Muscle layer of duodenum (tissue), 2 donors: ENCODE measurements at regions not wholly inside any gene's neighbourhood (a gene's known extent, or its start where the extent isn't known, plus 50 kb on each side); places are given as distances from the start of the nearest gene placed in this dataset.

Experiments
- H3K27ac ChIP-seq: one replicate; pipeline ENCODE4 v1.7.0; 2013; ENCODE audit warnings: mild to moderate bottlenecking, low read length
- H3K27me3 ChIP-seq: one replicate; pipeline ENCODE4 v1.7.0; 2013; ENCODE audit warnings: low read depth, mild to moderate bottlenecking, control low read depth, low read length
- H3K36me3 ChIP-seq, 2 donors: one replicate each; pipeline ENCODE4 v1.7.0; 2013; ENCODE audit warnings: low read length in 2 of 2, control low read depth in 1 of 2, mild to moderate bottlenecking in 1 of 2; ENCODE audit not compliant: insufficient read depth in 2 of 2, control insufficient read depth in 1 of 2
- H3K4me1 ChIP-seq, 2 donors: one replicate each; pipeline ENCODE4 v1.7.0; 2013; ENCODE audit warnings: low read length in 2 of 2, mild to moderate bottlenecking in 2 of 2, control low read depth in 1 of 2, moderate library complexity in 1 of 2; ENCODE audit not compliant: insufficient read depth in 2 of 2, control insufficient read depth in 1 of 2
- H3K4me3 ChIP-seq, 2 donors: one replicate each; pipeline ENCODE4 v1.7.0; 2013; ENCODE audit warnings: low read length in 2 of 2, low read depth in 1 of 2, mild to moderate bottlenecking in 1 of 2
- H3K9me3 ChIP-seq, 2 donors: one replicate each; pipeline ENCODE4 v1.7.0; 2013; ENCODE audit warnings: low read length in 2 of 2, control low read depth in 1 of 2, mild to moderate bottlenecking in 1 of 2; ENCODE audit not compliant: control insufficient read depth in 1 of 2
- donor health status: healthy.

- Histone ChIP-seq H3K9me3 (peaks cover 0 to 5% of the 10 kb centered on the region in 2 donors), H3K4me1 (no peaks in the 10 kb centered on the region), H3K4me3 (no peak overlapping the region), H3K27me3 (no peaks in the 10 kb centered on the region), H3K36me3 (no peaks in the 10 kb centered on the region), H3K27ac (no peak overlapping the region)
Observed at GRCh38 chr16:79403534-79403933, 197.0 kb downstream of the MAF start.

- Histone ChIP-seq H3K27ac (no peak overlapping the region), H3K36me3 (no peaks in the 10 kb centered on the region), H3K9me3 (peaks cover 0 to 5% of the 10 kb centered on the region in 2 donors), H3K27me3 (no peaks in the 10 kb centered on the region), H3K4me1 (no peaks in the 10 kb centered on the region), H3K4me3 (no peak overlapping the region)
Observed at GRCh38 chr16:79402920-79403319, 197.6 kb downstream of the MAF start.

GRCh38 chr16:79402356-79402755, 198.2 kb downstream of the MAF start:
- H3K9me3 ChIP-seq, result peaks cover 0 to 5% of the 10 kb centered on the region in 2 donors
- no peaks in the 10 kb centered on the region for H3K27me3 ChIP-seq
- no peaks in the 10 kb centered on the region for H3K4me1 ChIP-seq
- no peaks in the 10 kb centered on the region for H3K36me3 ChIP-seq
- no peak overlapping the region for H3K4me3 ChIP-seq
- peak overlapping the region; percentile 78 for H3K27ac ChIP-seq

GRCh38 chr16:79401782-79402181, 198.8 kb downstream of the MAF start:
- Histone ChIP-seq H3K27me3 (no peaks in the 10 kb centered on the region), H3K36me3 (no peaks in the 10 kb centered on the region), H3K4me1 (no peaks in the 10 kb centered on the region), H3K4me3 (no peak overlapping the region), H3K9me3 (peaks cover 0 to 5% of the 10 kb centered on the region in 2 donors), H3K27ac (peak overlapping the region; percentile 78)

- Histone ChIP-seq H3K27ac (no peak overlapping the region), H3K4me1 (no peaks in the 10 kb centered on the region), H3K9me3 (peaks cover 0 to 5% of the 10 kb centered on the region in 2 donors), H3K4me3 (no peak overlapping the region), H3K27me3 (no peaks in the 10 kb centered on the region), H3K36me3 (no peaks in the 10 kb centered on the region)
Observed at GRCh38 chr16:79401157-79401556, 199.4 kb downstream of the MAF start.

GRCh38 chr16:79400462-79401149, 199.9 kb downstream of the MAF start:
- no peak overlapping the region for H3K4me3 ChIP-seq
- H3K9me3 ChIP-seq, result peaks cover 0 to under 1% of the 10 kb centered on the region in 2 donors
- H3K4me1 ChIP-seq, result no peaks in the 10 kb centered on the region
- H3K36me3 ChIP-seq, result no peaks in the 10 kb centered on the region
- H3K27ac ChIP-seq, result peak overlapping the region; percentile 58
- H3K27me3 ChIP-seq, result no peaks in the 10 kb centered on the region

- Histone ChIP-seq H3K4me1 (no peaks in the 10 kb centered on the region), H3K27ac (no peak overlapping the region), H3K4me3 (no peak overlapping the region), H3K27me3 (no peaks in the 10 kb centered on the region), H3K9me3 (no peaks in the 10 kb centered on the region), H3K36me3 (no peaks in the 10 kb centered on the region)
Observed at GRCh38 chr16:79395591-79395990, 204.9 kb downstream of the MAF start.

- Histone ChIP-seq H3K27me3 (no peaks in the 10 kb centered on the region), H3K9me3 (no peaks in the 10 kb centered on the region), H3K4me1 (no peaks in the 10 kb centered on the region), H3K36me3 (no peaks in the 10 kb centered on the region), H3K4me3 (no peak overlapping the region), H3K27ac (no peak overlapping the region)
Observed at GRCh38 chr16:79394206-79394605, 206.3 kb downstream of the MAF start.

- Histone ChIP-seq H3K27me3 (no peaks in the 10 kb centered on the region), H3K27ac (no peak overlapping the region), H3K4me1 (no peaks in the 10 kb centered on the region), H3K36me3 (no peaks in the 10 kb centered on the region), H3K4me3 (no peak overlapping the region), H3K9me3 (no peaks in the 10 kb centered on the region)
Observed at GRCh38 chr16:79393564-79393963, 207.0 kb downstream of the MAF start.

GRCh38 chr16:79393127-79393526, 207.4 kb downstream of the MAF start:
- no peaks in the 10 kb centered on the region for H3K27me3 ChIP-seq
- no peaks in the 10 kb centered on the region for H3K36me3 ChIP-seq
- no peak overlapping the region for H3K27ac ChIP-seq
- H3K4me1 ChIP-seq, result no peaks in the 10 kb centered on the region
- H3K9me3 ChIP-seq, result no peaks in the 10 kb centered on the region
- no peak overlapping the region for H3K4me3 ChIP-seq

- Histone ChIP-seq H3K9me3 (no peaks in the 10 kb centered on the region), H3K36me3 (no peaks in the 10 kb centered on the region), H3K4me3 (no peak overlapping the region)
Observed at GRCh38 chr16:79392081-79392480, 208.5 kb downstream of the MAF start.

GRCh38 chr16:79391395-79391794, 209.1 kb downstream of the MAF start:
- no peaks in the 10 kb centered on the region for H3K4me1 ChIP-seq
- H3K36me3 ChIP-seq, result no peaks in the 10 kb centered on the region
- no peak overlapping the region for H3K4me3 ChIP-seq
- no peaks in the 10 kb centered on the region for H3K27me3 ChIP-seq
- H3K9me3 ChIP-seq, result no peaks in the 10 kb centered on the region
- no peak overlapping the region for H3K27ac ChIP-seq

More at GRCh38 chr16:79392081-79392480, 208.5 kb downstream of the MAF start:
- H3K4me1 ChIP-seq, result no peaks in the 10 kb centered on the region
- H3K27me3 ChIP-seq, result no peaks in the 10 kb centered on the region
- H3K27ac ChIP-seq, result no peak overlapping the region
